ENCODE measurements at regions not wholly inside any gene's neighbourhood (a gene's known extent, or its start where the extent isn't known, plus 50 kb on each side); places are given as distances from the start of the nearest gene placed in this dataset.

DNA sequence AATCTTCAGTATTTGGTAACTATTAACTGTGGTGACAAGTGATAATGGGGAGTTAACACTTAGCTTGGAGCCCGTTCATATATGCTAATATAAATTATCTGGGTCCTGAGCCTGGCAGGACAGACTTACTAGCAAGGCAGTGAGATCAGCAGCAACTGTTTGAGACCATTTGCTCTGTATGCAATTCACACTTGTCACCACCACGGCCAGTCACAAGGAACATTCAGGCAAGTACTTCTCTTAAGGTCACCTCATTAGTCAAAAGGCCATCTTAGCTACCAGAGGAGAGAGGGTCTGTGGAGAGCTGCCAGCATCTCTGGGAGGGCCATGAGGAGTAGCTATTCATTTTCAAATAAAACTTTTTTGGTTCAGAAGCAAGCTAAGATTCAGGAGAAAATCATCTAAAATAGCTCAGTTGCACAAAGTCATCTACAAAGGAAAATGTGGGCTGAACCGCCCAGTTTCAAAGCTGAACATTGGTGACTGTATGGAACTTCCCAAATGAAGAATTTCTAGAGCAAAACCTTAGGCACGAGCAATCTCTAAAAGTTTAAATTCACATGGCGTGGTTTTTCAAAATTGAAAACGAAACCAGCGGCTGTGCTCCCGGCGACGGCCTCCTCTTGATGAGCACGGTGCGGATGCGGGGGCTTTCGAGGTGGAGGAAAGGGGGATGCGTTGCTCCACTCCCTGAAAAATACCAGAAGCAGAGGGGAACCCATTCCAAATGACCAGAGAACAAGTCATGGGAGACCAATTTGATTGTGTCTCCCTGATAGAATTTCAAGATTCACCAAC is 233.5 kb upstream of the MGMT start:
- no peak for DNase-seq (ENCODE audit: low read depth)

DNA sequence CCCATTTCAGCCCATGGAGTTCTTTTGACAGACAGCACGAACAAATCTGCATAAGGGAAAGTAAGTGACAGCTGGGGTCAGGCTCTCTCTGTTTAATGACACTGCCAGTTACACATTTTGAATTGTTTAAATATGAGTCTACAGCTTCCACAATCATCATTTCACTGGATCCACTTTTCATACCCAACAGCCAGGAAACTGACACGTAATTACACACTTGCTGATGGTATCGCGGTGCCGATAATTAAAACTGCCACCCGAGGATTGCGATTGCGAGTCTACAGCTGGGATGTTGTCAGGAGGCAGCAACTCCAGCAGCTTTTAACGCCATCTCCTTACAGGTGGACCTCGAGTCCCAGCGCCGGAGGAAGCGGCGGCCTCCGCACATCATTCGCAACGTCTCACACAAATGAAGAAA is 230.8 kb upstream of the MGMT start:
- no peak for DNase-seq (ENCODE audit: low read depth)

DNA sequence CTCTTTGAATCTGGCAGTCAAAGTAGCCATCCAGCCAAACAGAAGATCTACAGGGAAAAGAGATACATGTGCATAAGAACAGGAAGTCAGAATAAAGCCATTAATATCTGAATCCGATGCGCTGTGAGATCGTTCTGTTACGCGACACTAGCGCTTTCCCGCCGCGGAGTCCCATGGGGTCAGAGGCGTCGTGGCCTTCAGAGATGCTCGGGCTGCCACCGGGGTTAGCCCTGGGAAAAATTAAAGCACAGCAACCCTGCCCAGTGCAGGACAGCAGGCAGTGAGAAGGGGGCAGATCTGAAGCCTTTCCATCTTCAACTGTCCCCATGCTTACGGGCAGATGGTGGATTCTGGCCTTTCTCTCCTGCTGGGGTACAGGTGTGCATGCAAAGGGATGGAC is 225.6 kb upstream of the MGMT start:
- DNase-seq (ENCODE audit: low read depth) = no peak

DNA sequence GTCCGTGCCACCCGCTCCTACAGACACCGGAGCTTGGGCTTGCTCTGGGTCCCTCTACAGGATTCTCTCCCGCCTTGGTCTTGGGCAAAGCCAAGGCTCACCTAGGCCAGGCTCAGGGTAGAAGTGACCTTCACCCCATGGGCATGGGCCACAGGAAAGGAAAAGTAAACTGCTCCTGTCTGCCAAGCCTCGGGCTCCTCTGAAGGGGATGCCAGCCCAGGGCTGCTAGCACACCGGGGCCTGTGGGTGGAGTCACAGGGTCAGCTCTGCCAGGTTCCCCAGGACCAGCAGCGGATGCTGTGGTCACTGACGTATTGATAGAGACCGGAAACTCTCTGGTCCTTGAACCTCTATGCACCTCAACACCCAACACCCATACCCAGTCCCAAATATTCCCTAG is 222.7 kb upstream of the MGMT start:
- DNase-seq (ENCODE audit: low read depth) = no peak

DNA sequence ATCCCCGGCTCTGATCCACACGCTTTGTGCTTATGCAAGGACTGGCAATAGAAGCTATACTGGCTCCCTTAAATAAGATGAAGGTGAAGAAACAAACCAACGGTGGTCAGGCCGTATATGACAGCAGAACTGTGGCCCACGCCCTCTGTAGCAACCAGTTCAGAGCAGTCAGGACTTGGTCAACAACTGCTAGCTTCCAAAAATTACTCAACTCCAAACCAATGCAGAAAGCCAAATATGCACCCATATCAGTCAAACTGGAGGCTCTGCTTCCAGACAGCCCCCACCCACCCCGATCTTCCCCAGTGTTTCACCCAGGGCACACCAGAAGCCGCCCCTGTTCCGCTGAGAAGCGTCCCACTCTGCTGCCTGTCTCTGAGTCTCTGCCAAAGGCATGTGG is 222.3 kb upstream of the MGMT start:
- DNase-seq (ENCODE audit: low read depth) = no peak

DNA sequence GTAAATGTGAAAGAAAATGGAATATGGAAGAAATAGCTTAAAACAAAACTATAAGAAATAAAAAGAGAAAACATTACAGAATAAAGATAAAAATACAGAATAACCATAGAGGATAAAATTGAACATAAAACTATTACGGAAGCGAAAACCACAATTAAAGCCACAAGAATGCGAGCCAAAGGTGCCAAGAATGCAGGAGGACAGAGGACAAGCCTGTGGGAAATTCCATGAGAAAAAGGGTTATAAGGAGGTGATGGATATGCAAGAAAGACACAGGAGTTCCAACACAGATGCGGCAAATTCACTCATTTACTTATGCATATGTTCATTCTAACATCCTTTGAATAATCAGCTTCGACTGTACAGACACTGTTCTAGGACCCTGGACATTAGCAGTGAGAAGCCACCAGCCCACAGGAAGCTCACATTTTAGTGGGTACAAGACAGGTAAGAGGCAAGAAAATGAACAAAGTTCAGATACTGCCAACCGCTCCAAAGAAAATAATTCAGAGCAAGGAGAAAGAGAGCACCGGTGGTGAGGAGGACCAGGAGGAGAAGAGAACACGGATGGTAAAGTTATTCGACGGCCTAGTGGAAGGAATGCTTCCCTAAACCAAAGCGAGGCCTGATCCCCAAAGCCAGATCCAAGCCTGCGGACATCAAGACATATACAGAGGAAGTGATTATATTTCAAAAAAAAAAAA is 213.7 kb upstream of the MGMT start:
- no peak for DNase-seq (ENCODE audit: low read depth)

DNA sequence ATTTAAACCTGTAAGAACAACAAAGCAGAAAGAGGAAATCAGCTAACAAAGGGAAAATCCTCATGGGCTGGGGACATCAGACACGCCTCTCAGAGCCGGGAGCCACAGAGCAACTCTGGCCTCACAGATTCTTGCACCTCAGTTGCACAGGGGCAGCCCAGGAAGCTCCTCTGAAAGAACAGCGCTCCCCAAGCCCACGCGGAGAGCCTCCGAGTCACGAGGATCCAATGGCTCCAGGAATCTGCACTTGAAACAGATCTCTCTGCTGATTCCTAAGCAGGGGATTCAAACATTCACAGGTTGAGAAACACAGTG is 213.2 kb upstream of the MGMT start:
- no peak for DNase-seq (ENCODE audit: low read depth)

DNA sequence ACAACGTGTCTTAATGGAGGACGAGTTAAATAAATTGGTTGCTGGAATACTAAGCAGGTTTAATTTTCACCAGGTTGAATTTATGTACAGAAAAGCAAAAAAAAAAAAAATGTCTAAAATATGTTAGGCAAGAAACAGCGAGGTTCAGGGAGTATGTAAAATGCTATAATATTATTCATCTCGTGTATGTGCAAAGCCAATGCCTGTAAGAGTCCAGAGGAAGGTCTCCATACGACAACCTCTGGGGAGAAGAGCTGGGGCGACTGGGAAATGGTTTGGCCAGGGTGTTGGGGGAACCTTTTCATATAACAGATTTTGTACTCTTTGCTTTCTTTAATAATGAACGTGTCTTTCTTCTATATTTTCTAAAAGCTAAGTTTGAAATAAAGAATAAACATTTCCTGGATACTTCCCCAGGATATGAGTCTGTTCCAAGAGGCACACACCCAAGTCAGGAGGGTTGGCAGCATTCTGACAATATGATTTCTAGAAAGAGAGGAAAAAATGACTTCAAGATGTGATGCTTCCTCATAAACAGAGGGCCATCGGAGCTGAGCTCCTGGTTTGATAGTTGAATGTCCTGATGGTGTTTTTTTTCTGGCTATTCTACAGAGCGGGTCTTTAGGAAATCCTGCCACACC is 208.6 kb upstream of the MGMT start:
- no peak for DNase-seq (ENCODE audit: low read depth)

DNA sequence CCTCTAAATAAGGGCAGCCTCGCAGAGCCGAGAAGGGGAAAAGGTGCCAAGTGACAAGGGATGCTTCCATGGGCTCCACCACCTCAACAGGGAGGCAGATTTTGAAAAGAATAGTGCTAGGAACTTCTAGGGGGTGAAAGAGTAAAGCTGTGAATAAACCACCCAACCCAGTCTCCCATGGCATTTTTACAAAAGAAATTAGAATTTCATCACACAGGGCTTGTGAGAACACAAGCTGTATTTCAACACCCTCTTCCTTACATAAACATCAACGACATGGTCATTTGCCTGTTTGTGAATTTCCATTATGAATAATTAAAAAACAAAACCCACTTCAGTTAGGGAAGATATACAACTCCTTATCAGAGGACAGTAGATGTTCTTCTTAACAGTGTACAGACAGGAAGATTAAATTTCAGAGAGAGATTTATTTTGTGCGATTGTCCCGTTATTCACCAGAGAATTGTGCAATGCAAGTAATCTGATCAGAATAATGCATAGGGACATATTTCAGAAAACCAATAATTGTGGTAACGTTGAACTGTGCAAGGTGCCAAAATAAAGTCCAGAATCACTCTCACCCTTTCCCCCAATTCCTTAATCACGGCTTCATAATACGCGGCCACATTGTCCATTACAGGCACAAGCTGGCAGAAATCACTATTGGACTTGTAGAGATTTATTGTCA is 207.8 kb upstream of the MGMT start:
- no peak for DNase-seq (ENCODE audit: low read depth)

DNA sequence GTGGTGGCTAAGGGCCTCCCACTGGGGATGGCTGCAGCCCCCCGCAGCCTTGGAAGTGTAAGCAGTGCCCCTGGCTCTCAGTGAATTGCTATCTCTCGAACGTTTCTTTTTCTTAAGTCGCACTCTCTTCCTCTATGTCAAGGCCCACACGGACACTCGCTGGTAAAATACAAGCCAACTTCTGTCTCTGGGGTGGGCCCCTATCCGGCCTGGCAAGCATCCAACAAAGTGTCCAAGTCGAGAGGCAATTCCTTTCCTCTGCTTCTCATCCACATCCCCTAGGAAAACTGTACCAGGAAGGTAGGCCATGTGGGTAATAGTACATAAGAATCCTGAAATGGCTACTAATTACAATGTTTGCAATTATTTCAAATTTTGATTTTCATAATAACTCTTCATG is 194.9 kb upstream of the MGMT start:
- DNase-seq (ENCODE audit: low read depth) = no peak

DNA sequence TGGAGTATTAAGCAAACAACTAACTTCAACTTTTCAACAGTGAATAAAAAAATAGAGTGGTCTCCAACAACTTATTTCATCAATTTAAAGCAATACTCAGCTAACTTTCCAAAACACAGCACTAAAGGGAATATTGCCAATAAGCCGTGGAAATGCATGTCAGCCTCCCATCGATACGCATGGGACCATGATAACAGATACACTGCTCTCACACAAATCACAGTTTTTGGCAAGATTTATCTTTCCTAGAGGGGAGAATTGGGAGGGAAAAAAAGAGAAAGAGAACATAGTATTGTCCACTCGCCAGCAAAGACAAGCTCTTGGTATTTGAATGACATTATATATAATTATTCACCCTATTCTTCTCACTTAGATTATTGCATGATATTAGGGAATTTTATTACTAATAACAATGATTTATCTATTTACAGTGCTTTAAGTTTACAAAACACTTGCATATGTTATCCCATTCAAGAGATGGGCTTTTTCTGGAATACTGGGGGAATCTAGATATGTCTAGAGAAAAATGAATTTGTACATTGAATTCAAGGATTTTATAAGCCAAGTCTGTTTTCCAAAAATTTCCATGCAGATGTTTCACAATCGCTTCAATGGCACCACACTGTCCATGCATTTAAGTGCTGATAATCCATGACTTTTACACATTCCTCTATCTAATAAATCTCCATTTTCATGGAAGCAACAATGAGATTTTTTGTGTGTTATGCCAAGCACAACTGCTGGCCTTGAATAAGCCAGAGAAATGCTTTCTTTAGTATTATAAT is 194.0 kb upstream of the MGMT start:
- no peak for DNase-seq (ENCODE audit: low read depth)

DNA sequence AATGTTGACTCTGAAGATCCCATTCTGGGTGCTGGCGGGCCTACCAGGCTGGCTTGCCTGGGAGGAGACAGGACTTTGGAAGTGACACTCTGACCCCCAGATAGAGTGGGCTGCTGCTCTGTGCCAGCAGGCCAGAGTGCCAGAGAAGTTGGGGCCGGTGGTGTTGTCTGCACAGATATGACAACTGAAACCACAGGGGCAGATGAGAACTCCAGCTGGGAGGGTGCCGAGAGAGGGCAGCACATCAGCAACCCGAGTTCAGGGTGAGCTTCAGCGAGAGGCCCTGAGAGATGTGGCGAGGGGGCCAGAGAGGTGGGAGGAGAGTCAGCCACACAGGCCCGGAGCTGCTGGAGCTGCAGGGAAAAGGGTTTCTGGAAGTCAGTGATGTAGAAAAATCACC is 193.2 kb upstream of the MGMT start:
- no peak for DNase-seq (ENCODE audit: low read depth)

DNA sequence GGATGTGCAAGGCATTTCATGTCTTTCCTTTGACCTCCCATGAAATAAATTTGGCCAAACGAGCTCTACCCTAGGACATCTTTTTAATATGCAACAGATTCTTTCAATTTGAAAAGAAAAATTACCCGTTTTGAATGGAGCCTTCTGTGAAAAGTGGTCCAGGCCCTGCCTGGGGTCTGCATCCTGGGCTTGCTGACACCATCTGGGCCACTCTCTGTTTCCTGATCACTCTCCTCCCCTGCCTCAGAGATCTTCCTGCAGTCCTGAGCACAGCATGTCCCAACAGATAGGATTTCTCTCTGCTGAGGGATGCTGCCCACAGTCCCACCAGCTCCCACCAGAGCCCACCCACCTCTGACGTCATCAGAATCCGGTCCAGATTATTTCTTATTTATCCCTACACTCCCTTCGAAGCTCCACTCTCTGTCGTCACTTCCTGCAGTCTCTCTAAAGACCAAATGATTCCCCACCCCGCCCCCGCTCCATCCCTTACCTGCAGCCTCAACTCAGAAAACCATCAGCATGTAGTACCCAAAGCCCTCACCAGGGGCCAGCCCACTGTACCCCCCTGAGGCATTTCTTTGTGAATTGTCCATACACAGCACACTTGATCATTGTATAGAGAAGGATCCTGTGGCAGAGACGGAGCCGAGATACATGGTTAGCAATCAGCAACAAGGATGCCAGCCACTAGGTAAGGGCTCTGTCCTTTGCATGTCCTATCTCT is 192.1 kb upstream of the MGMT start:
- DNase-seq (ENCODE audit: low read depth) = no peak

DNA sequence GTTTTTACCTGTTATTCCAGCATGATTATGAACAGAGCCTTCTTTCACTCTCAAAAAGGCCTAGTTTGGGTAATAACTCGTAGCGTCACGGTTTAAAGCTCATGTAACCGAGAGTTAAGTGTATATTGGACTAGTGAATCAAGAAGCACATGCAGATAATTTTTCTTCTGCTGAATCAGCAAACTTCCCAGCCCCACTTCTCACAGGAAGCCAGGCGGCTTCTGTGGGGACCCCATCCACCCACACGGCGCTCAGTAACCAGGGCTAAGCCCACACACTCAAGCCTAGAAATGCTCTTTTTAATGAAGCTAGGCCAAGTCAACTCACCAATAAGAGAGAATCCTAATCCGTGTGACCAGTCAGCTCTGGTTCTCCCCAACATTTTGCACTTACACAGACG is 191.2 kb upstream of the MGMT start:
- no peak for DNase-seq (ENCODE audit: low read depth)

DNA sequence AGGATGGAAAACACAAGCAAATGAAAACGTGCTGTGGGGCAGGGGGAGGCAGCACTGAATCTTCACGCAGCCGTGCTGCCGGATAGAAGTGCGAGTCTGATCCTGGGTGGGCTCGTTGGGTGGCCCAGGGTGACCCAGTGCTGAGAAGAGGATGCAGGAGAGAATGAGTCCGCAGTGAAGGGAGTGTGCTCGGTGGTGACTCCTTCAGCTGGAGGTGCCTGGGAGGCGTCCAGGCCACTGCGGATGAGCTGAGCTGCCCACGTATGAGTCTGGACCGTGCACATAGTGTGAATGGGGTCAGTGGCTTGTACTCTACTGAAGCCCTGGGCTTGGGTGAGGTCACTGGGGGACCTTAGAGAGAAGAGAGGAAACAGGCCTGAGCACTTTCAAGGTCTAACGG is 190.0 kb upstream of the MGMT start:
- no peak for DNase-seq (ENCODE audit: low read depth)

DNA sequence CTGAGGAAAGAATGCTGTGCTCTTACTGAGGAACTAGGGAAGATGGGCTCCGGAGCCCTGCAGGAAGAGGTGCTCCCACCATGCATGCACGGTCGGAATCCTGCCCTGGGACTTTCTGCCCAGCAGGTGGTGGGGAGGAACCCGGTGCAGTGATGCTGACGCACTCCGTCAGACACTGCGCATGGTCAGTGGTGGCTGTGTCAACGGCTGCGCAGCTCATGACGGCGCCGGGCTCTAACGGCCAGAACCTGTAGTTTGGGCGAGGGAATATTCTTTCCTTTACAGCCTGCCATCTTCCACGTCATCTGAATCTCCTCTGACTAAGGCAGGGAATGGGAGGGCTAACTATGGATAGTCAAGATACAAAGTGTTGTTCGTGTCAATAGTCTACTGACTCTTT is 189.2 kb upstream of the MGMT start:
- no peak for DNase-seq (ENCODE audit: low read depth)

DNA sequence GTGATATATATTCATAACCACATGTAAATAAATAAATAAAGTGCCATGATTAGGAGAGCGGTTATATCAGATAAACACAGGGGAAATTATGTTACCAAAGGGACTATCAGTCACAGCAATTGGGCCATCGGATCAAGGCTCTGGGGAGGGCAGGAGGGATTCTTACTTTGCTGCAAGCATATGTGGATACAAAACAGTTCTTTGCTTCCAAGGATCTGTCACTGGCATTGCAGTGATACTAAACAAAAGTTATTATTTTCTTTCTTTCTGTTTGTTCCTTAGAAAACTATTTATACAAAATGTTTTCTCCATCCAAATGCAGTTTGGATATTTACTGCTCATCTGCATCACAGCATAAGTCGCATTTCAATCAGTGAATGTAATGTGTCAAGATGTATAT is 188.4 kb upstream of the MGMT start:
- DNase-seq (ENCODE audit: low read depth) = no peak

DNA sequence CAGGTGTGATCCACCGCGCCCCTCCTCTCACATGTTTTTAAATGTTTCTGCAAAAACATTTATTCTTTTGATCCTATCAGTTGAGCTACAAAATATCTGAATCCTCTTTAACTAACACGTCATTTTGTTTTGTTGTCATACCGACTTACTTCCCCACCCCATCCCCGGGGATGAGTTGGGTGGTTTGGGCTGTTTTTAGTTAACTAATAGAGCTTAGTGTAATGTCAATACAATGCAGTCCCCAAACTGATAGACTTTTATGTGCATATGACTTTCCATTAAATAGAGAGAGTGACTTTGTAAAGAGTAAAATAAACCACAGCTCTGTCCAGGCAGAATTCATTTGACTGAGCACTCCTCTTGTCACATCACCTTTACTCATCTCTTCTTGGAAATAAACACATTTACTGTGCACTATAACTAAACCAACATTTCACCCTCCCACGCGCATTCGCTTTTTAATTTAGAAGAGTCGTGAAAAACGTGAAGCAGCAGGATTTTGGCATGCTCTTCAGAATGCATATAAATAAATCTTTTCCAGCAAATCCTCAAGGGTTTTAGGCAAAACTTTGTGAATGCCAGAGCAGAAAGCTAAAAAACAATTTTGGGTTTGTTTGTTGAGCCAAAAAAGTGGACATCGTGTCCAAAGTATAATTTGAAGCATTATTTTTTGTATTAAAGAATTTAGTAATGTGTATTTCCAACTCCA is 187.4 kb upstream of the MGMT start:
- no peak for DNase-seq (ENCODE audit: low read depth)

DNA sequence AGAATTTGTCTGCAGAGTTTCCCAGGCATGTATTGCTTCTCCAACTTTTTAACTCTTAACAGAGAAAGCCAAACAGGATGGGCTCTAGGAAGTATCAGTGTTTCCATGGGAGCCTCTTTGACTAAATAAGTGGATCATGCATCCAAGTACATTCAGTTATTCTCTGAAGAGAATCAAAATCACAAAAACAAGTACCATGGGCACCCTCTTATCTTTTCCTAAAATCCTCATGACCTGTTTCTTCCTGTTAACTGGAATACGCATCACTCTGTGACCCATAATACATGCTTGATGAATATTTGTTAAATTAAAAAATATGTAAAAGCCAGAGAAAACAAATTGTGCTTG is 186.9 kb upstream of the MGMT start:
- no peak for DNase-seq (ENCODE audit: low read depth)

DNA sequence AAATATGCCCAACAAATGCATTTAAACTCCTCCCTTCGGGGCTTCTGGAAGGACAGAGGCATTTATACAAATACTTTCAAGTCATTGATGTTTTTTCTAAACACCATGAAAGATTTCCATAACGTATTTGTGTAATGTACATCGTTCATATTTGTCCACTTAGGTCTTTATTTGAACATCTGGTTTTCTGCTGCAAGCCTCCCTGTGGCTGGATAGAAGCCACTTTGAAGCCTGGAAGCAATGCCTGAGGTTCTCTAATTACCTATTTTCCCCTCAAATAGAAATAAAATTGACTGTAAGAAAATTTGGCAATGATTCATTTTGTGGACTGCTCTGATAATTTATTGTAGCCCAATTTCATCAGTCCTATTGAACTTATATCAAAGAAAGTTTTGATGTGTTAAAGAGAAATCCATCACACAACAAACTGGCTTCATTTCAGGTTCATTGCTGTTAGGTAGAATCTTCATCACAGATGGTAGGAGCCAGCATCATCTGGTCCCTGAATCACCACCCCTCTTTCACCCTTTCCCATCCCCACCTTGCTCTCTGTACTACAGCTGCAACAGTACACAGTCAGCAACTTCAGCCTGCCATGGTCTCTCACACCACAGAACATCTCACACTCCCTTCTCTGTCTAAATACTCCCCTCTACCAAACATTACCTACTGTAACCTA is 186.0 kb upstream of the MGMT start:
- DNase-seq (ENCODE audit: low read depth) = no peak
